IPS-18a (cell line): ENCODE measurements at regions not wholly inside any gene's neighbourhood (a gene's known extent, or its start where the extent isn't known, plus 50 kb on each side); places are given as distances from the start of the nearest gene placed in this dataset.

Source experiments
- H3K27ac ChIP-seq: one replicate; pipeline ENCODE4 v1.5.1; 2013; ENCODE audit warnings: low read length
- H3K27me3 ChIP-seq: one replicate; pipeline ENCODE4 v1.6.1; 2013; ENCODE audit warnings: mild to moderate bottlenecking, low read length; ENCODE audit not compliant: control insufficient read depth, insufficient read depth
- H3K36me3 ChIP-seq: one replicate; pipeline ENCODE4 v1.6.1; 2013; ENCODE audit warnings: low read depth, low read length; ENCODE audit not compliant: control insufficient read depth
- H3K4me1 ChIP-seq: one replicate; pipeline ENCODE4 v1.6.1; 2013; ENCODE audit warnings: low read depth, low read length; ENCODE audit not compliant: control insufficient read depth
- H3K4me3 ChIP-seq: one replicate; pipeline ENCODE4 v1.5.1; 2013; ENCODE audit warnings: low read length
- H3K9ac ChIP-seq: one replicate; pipeline ENCODE4 v1.6.1; 2013; ENCODE audit warnings: mild to moderate bottlenecking, low read length, moderate library complexity
- H3K9me3 ChIP-seq: one replicate; pipeline ENCODE4 v1.6.1; 2013; ENCODE audit warnings: low read depth, low read length; ENCODE audit not compliant: control insufficient read depth

DNA sequence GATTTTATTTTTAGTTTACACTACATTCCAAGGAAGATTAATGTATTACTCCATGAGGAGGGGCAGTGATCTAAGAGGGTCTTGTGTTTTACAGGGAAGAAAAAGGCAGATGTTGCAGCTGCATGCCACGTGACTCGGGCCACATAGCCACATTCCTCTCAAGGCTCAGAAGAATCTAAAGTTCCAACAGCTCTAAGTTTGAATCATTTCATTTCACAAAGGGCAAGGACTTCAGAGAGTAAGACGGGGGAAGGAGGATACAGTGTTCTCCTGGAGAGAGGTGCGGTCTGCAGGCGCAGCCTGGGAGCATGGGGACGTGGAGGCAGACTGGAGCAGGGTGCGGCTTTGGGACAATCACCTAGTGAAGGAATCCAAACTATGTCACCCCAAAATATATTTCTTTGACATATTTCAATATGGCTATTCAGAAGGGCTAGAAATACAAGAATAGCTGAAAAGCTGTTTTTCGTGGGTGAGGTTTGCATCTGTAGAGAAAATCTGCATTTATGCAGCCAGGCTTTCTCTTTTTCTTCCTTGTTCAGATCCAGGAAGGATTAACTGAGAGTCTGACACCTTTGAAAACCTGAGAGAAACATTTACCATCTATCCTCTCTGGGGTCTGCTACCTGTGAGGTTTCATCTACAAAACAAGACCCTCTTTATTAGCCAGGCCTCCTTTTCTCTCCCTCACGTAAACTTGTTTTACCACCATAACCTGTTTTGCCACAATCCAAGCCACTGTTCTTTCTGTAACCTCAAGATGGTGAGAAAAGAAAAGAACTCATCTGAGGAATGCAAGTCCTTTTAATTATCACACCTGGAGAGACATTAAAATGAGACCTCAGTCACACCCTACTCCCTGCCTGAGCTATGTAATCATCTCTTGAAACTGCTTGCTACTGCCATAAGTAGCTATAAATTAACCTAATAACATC is 165.1 kb upstream of the NDUFV2 start:
- peak overlapping the region; percentile 36 for H3K9ac ChIP-seq
- no peaks in the 10 kb centered on the region for H3K9me3 ChIP-seq
- no peaks in the 10 kb centered on the region for H3K27me3 ChIP-seq
- peak overlapping the region; percentile 55 for H3K27ac ChIP-seq
- peaks cover 39% of the 10 kb centered on the region for H3K4me1 ChIP-seq
- no peaks in the 10 kb centered on the region for H3K36me3 ChIP-seq
- peak overlapping the region; percentile 26 for H3K4me3 ChIP-seq

DNA sequence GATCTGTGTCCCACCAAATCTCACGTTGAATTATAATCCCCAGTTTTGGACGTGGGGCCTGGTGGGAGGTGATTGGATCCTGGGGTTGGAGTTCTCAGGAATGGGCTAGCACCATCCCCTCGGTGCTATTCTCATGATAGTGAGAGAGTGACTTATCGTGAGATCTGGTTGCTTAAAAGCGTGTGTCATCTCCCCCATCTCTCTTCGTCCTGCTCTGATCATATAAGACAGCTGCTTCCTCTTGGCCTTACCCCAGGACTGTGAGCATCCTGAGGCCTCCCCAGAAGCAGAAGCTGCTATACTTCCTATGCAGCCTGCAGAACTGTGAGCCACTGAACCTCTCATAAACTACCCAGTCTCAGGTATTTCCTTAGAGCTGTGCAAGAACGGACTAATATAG is 163.7 kb upstream of the NDUFV2 start:
- H3K27me3 ChIP-seq = no peaks in the 10 kb centered on the region

GRCh38 chr18:8942021-8942908 is 160.2 kb upstream of the NDUFV2 start:
- Histone ChIP-seq H3K27me3 (no peaks in the 10 kb centered on the region), H3K9ac (no peak overlapping the region), H3K4me3 (no peak overlapping the region), H3K36me3 (no peaks in the 10 kb centered on the region), H3K9me3 (no peaks in the 10 kb centered on the region), H3K27ac (no peak overlapping the region), H3K4me1 (peaks cover 34% of the 10 kb centered on the region)

More for the DNA sequence above, 163.7 kb upstream of the NDUFV2 start:
- Histone ChIP-seq H3K4me3 (no peak overlapping the region), H3K27ac (no peak overlapping the region), H3K9ac (no peak overlapping the region), H3K4me1 (peaks cover 44% of the 10 kb centered on the region), H3K9me3 (no peaks in the 10 kb centered on the region), H3K36me3 (no peaks in the 10 kb centered on the region)

DNA sequence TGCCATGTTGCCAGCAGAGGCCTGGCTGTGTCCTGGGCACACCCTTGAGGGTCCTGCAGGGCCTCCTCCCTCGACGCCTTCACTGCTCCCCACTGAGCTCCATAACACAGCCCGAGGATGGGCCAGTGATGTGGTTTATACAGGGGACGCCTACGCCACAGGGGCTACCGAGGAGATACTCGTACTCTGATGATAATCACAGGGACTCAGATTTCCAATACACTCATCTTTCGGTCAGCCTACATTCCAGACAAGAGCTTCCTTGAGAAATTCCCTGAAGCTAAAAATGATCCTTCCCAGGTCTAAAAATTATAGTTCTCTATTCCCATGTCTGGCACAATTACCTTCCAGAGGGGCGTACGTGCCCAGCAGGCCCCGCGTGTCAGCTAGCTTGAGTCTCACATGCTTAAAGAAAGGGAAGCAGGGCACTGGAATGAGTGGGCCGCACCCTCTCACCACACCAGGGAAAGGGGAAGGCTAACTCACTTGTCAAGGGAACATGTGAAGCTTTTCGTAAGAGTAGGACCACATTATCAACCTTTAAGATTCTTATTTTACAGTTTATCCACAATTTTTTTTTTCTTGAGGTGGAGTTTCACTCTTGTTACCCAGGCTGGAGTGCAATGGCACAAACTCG is 159.5 kb upstream of the NDUFV2 start:
- H3K9ac ChIP-seq = no peak overlapping the region
- H3K4me1 ChIP-seq = peaks cover 31% of the 10 kb centered on the region
- no peaks in the 10 kb centered on the region for H3K36me3 ChIP-seq
- H3K9me3 ChIP-seq = no peaks in the 10 kb centered on the region
- no peak overlapping the region for H3K27ac ChIP-seq
- no peak overlapping the region for H3K4me3 ChIP-seq
- no peaks in the 10 kb centered on the region for H3K27me3 ChIP-seq

- H3K9ac ChIP-seq = no peak overlapping the region
- no peaks in the 10 kb centered on the region for H3K9me3 ChIP-seq
- no peaks in the 10 kb centered on the region for H3K36me3 ChIP-seq
- no peak overlapping the region for H3K27ac ChIP-seq
- no peak overlapping the region for H3K4me3 ChIP-seq
- H3K4me1 ChIP-seq = peaks cover 37% of the 10 kb centered on the region
- no peaks in the 10 kb centered on the region for H3K27me3 ChIP-seq
Observed at GRCh38 chr18:8943900-8944870, 158.3 kb upstream of the NDUFV2 start.

DNA sequence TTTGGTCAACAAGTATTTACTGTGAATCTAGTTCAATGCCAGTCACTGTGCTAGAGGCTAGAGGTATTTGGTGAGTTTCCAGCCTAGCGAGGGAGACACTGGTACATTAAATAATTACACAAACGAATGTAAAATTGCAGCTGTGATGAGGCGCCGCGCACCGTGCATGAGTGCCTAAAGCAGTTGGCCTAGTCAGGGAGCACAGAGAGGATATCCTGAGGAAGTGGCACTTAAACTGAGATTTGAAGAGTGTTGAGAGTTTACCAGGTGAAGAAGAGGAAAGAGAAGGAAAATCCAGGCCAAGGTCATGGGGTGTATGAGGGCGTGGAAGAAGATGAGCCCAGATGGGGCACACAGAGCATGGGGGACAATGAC is 157.6 kb upstream of the NDUFV2 start:
- Histone ChIP-seq H3K4me1 (peaks cover 37% of the 10 kb centered on the region), H3K9me3 (no peaks in the 10 kb centered on the region), H3K4me3 (no peak overlapping the region), H3K9ac (no peak overlapping the region), H3K27ac (no peak overlapping the region), H3K36me3 (no peaks in the 10 kb centered on the region), H3K27me3 (no peaks in the 10 kb centered on the region)

- no peak overlapping the region for H3K9ac ChIP-seq
- no peaks in the 10 kb centered on the region for H3K36me3 ChIP-seq
- no peaks in the 10 kb centered on the region for H3K9me3 ChIP-seq
- H3K4me3 ChIP-seq = no peak overlapping the region
- peaks cover 35% of the 10 kb centered on the region for H3K4me1 ChIP-seq
- H3K27me3 ChIP-seq = no peaks in the 10 kb centered on the region
- no peak overlapping the region for H3K27ac ChIP-seq
Observed at GRCh38 chr18:8945514-8945913, 157.0 kb upstream of the NDUFV2 start.

DNA sequence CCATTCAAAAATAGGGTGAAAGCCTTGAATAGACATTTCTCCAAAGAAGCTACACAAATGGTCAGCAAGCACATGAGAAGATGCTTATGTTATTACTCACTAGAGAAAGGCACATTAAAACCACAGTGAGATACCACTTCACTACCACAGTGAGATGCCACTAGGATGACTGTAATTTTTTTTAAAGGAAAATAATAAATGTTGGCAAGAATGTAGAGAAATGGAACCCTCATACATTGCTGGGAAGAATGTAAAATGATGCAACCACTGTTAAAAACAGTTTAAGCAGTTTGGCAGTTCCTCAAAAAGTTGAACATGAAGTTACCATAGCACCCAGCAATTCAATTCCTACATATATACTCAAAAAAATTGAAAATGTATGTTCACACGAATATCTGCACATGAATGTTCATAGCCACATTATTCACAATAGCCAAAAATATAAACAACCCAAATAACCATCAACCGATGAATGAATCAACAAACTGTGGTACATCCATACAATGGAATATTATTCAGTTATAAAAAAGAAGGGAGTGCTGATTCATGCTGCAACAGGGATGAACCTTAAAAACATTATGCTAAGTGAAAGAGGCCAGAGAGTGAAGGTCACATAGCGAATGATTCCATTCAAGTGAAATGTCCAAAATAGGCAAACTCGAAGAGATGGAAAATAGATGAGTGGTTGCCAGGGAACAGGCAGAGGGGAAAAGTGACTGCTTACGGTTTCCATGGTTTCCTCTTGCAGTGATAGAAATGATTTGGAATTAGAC is 156.2 kb upstream of the NDUFV2 start:
- Histone ChIP-seq H3K36me3 (no peaks in the 10 kb centered on the region), H3K27ac (no peak overlapping the region), H3K4me1 (peaks cover 31% of the 10 kb centered on the region), H3K9ac (no peak overlapping the region), H3K9me3 (no peaks in the 10 kb centered on the region), H3K4me3 (no peak overlapping the region), H3K27me3 (no peaks in the 10 kb centered on the region)

DNA sequence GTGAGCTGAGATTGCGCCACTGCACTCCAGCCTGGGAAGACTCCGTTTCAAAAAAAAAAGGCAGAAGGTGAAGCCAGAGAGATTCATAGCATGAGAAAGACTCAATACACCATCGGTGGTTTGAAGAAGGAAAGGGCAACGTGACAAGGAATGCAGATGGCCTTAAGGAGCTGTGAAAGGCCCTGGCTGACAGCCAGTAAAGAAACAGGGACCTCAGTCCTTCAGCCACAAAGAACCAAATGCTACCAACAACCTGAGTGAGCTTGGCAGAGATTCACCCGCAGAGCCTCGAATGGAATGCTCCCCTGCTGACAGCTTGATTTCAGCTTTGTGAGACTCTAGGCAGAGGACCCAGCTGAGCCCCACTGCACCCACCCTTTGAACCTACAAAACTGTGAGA is 154.9 kb upstream of the NDUFV2 start:
- no peaks in the 10 kb centered on the region for H3K9me3 ChIP-seq
- no peak overlapping the region for H3K9ac ChIP-seq
- H3K27me3 ChIP-seq = no peaks in the 10 kb centered on the region
- H3K27ac ChIP-seq = no peak overlapping the region
- peaks cover 21% of the 10 kb centered on the region for H3K4me1 ChIP-seq
- no peaks in the 10 kb centered on the region for H3K36me3 ChIP-seq
- no peak overlapping the region for H3K4me3 ChIP-seq

DNA sequence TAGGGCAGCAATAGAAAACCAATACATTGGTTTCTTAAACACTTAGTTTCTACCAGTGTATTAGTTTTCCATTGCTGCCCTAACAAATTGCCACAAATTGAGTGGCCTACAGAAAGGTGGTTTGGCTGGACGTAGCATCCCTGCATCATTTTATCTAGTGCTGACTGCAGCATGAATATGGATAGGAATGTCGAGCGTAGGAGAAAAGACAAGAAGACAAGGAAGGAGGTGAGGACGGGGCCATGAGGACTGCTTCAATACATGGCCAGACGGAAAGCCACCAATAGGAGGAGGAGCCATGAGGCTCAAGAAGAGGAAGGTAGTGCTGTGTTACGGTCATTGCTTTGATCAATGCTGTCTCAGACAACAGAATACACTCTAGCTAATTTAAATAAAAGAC is 154.5 kb upstream of the NDUFV2 start:
- Histone ChIP-seq H3K4me3 (no peak overlapping the region), H3K4me1 (peaks cover 19% of the 10 kb centered on the region), H3K36me3 (no peaks in the 10 kb centered on the region), H3K9ac (no peak overlapping the region), H3K9me3 (no peaks in the 10 kb centered on the region), H3K27ac (no peak overlapping the region), H3K27me3 (no peaks in the 10 kb centered on the region)
